ENCODE measurements at regions not wholly inside any gene's neighbourhood (a gene's known extent, or its start where the extent isn't known, plus 50 kb on each side); places are given as distances from the start of the nearest gene placed in this dataset.

DNA sequence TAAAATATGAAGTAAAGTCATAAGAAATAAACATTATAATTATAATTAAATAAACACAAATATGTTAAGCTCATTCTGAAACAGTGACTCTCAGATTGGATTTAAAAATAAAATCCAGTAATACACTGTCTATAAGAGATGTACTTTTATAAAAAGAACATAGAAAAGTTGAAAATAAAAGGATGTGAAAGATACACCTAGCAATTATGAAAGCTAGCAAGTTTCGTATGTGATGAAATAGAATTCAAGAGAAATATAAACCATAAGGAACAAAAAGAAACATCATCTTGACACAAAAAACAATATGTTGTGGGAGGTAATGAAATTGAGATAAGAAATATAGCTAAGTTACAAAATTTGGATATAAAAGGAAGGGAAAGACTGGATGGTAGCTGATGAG, 128.6 kb upstream of the CNR1 start:
- no peak overlapping the region for H3K4me3 ChIP-seq (ENCODE audit: low read depth, low read length)
- TF ChIP-seq, protein P1, sequence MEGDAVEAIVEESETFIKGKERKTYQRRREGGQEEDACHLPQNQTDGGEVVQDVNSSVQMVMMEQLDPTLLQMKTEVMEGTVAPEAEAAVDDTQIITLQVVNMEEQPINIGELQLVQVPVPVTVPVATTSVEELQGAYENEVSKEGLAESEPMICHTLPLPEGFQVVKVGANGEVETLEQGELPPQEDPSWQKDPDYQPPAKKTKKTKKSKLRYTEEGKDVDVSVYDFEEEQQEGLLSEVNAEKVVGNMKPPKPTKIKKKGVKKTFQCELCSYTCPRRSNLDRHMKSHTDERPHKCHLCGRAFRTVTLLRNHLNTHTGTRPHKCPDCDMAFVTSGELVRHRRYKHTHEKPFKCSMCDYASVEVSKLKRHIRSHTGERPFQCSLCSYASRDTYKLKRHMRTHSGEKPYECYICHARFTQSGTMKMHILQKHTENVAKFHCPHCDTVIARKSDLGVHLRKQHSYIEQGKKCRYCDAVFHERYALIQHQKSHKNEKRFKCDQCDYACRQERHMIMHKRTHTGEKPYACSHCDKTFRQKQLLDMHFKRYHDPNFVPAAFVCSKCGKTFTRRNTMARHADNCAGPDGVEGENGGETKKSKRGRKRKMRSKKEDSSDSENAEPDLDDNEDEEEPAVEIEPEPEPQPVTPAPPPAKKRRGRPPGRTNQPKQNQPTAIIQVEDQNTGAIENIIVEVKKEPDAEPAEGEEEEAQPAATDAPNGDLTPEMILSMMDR (IDR thresholded peaks at IDR 0.05; ENCODE audit: low read depth, low read length, missing control alignments) = no peak
- no peak for DNase-seq (ENCODE audit: low read depth)

DNA sequence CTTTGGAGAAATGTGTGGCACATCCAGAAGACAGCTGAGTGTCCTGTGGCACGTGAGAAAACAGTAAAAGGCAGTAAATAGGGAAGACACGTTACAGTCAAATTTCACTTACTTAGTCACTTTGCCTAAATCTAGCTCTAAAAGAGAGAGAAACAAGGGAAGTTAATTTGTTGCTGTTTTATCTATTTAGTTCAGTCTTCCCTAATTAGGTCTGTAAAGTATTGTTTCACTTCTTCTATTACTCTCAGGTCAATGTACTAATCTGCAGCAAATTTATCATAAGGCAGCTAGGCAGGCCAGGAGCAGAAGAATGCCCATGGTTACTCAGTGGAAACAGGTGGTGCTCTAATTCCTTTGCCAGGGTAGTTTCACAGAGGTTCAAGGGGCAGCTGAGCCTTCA, 124.3 kb upstream of the CNR1 start:
- H3K4me3 ChIP-seq (ENCODE audit: low read depth, low read length) = no peak overlapping the region
- no peak for DNase-seq (ENCODE audit: low read depth)
- TF ChIP-seq, protein P1 (IDR thresholded peaks at IDR 0.05; ENCODE audit: low read depth, low read length, missing control alignments) = no peak

DNA sequence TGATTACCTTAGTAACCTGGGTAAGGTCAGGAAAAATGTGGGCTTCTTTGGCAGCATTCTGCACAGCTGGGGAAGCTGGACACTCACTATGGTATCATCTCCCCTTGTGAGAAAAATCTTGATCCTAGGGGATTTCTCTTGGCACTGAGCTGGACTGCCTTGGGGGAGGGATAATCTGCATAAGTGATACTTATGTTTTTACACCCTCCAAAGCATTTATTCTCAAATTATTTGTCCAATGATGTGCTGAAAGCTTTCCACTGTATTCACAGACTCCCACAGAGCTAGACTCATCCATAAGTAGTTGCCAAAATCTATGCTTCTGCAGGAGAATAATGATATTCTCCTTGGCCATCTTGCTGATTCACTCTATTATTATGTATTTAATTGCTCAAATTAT, 121.5 kb upstream of the CNR1 start:
- H3K4me3 ChIP-seq (ENCODE audit: low read depth, low read length) = no peak overlapping the region
- TF ChIP-seq, protein P1 (IDR thresholded peaks at IDR 0.05; ENCODE audit: low read depth, low read length, missing control alignments) = no peak
- DNase-seq (ENCODE audit: low read depth) = no peak

DNA sequence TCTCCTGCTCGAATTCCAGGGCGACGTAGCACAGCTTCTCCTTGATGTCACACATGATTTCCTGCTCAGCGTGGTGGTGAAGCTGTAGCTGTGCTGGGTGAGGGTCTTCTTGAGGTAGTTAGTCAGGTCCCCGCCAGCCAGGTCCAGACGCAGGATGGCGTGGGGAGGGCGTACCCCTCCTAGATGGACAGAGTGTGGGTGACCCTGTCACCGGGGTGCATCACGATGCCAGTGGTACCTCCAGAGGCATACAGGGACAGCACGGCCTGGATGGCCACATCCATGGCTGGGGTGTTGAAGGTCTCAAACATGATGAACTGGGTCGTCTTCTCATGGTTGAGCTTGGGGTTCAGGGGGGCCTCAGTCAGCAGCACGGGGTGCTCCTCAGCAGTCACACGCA, 110.2 kb upstream of the CNR1 start:
- TF ChIP-seq, protein P1 (IDR thresholded peaks at IDR 0.05; ENCODE audit: low read depth, low read length, missing control alignments) = no peak
- no peak overlapping the region for H3K4me3 ChIP-seq (ENCODE audit: low read depth, low read length)
- DNase-seq (ENCODE audit: low read depth) = no peak

DNA sequence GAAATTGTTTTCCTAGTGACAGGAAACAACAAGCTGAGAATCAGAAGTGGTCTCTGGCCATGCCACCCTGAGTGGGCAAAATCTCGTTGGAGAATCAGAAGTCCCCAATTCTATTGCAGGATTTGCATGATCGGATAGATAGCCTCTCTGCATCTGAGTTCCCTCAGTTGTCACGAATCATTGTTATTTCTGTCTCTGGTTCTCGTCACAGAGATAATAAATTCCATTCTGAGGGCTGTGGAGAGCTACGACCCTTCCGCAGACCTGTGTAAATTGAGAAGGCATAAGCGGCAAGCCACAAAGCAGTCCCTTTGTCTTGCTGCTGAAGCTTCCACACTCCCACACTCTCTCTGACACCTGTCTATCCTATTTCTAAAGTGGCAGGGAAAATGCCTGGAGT, 102.4 kb upstream of the CNR1 start:
- TF ChIP-seq, protein P1 (IDR thresholded peaks at IDR 0.05; ENCODE audit: low read depth, low read length, missing control alignments) = no peak
- no peak for DNase-seq (ENCODE audit: low read depth)
- no peak overlapping the region for H3K4me3 ChIP-seq (ENCODE audit: low read depth, low read length)

DNA sequence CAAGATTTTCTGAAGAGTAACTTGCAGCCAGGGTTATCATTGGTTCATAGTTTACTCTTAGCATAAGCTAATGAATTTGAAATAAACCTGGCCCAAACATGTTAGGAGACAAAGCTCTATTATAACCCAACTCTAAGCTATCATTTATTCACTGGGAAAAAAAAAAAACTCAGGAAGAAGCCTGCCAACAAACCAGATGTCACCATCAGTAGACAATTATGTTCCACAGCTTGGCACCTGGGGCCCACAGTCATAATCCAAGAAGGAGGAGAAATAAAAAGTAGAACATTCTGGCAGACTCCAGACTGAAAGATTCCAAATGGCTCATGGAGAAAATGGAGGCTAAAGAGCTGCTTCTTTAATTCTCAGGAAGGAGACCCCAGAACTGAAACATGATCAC, 100.0 kb upstream of the CNR1 start:
- H3K4me3 ChIP-seq (ENCODE audit: low read depth, low read length) = no peak overlapping the region
- DNase-seq (ENCODE audit: low read depth) = no peak
- TF ChIP-seq, protein P1 (IDR thresholded peaks at IDR 0.05; ENCODE audit: low read depth, low read length, missing control alignments) = no peak

DNA sequence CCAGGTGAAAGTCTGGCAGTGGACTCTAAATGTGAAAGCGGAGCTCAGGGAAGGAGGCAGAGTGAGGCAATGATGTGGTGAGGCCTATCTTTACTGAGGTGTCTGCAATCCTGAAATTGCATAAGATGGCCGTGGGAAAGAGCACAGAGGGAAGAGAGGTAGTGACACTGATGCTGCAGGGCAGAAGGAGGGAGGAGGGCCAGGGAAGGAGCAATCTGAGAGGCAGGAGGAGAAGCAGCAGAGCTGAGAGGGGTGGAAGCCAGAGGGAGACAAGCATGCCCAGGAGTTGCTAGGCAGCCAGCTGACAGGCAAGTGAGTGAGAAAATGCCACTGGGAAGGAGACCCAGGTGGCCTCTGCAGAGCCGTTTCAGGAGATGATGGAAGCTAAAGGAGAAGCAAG, 97.4 kb upstream of the CNR1 start:
- no peak for DNase-seq (ENCODE audit: low read depth)
- TF ChIP-seq, protein P1 (IDR thresholded peaks at IDR 0.05; ENCODE audit: low read depth, low read length, missing control alignments) = no peak
- H3K4me3 ChIP-seq (ENCODE audit: low read depth, low read length) = no peak overlapping the region
